ENCODE measurements at regions not wholly inside any gene's neighbourhood (a gene's known extent, or its start where the extent isn't known, plus 50 kb on each side); places are given as distances from the start of the nearest gene placed in this dataset.

DNA sequence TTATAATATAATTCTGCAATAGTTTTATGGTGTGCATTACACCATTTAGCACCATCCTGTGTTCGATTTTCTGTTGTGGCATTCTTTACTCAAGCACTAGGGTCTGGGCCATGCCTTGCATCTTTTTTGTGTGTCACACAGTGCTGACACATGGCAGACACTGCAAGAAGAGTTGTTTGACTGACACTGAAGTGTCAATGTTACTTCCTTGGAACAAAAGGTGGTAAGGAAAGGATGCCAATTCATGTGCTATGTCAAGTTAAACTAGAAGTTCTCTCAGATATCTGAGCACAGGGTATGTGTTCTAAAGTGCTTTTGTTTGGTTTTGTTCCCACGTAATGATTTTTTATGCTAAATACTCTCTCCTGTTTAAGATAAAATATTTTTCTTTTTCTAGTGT lies 102.5 kb upstream of the UNC13C start:
- no peaks in the 10 kb centered on the region for H3K36me3 ChIP-seq (replicated peaks; ENCODE audit: insufficient read depth, low read length)
- DNase-seq: no peak
- no peak overlapping the region for H3K27ac ChIP-seq (ENCODE audit: low read length)
- H3K9me3 ChIP-seq (replicated peaks; ENCODE audit: insufficient read depth, low read length): no peaks in the 10 kb centered on the region
- no peaks in the 10 kb centered on the region for H3K4me1 ChIP-seq (ENCODE audit: low read length)
- H3K9me2 ChIP-seq (replicated peaks; ENCODE audit: insufficient read depth, low read length): no peaks in the 10 kb centered on the region
- H3K4me3 ChIP-seq (ENCODE audit: low read length): no peak overlapping the region
- H3K9ac ChIP-seq (ENCODE audit: low read length): no peak overlapping the region
- H4K20me1 ChIP-seq (ENCODE audit: insufficient read depth, low read length): no peaks in the 10 kb centered on the region
- TF ChIP-seq EZH2 (optimal IDR thresholded peaks at IDR 0.05; ENCODE audit: low read depth, low read length) (no peak), EZH2phosphoT487 (IDR thresholded peaks at IDR 0.05; ENCODE audit: low read length) (no peak)
- TF ChIP-seq, protein P1, sequence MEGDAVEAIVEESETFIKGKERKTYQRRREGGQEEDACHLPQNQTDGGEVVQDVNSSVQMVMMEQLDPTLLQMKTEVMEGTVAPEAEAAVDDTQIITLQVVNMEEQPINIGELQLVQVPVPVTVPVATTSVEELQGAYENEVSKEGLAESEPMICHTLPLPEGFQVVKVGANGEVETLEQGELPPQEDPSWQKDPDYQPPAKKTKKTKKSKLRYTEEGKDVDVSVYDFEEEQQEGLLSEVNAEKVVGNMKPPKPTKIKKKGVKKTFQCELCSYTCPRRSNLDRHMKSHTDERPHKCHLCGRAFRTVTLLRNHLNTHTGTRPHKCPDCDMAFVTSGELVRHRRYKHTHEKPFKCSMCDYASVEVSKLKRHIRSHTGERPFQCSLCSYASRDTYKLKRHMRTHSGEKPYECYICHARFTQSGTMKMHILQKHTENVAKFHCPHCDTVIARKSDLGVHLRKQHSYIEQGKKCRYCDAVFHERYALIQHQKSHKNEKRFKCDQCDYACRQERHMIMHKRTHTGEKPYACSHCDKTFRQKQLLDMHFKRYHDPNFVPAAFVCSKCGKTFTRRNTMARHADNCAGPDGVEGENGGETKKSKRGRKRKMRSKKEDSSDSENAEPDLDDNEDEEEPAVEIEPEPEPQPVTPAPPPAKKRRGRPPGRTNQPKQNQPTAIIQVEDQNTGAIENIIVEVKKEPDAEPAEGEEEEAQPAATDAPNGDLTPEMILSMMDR (IDR thresholded peaks at IDR 0.05; ENCODE audit: low read length): no peak
- H3K4me2 ChIP-seq (ENCODE audit: low read depth, low read length): no peak overlapping the region
- no peaks in the 10 kb centered on the region for H3K79me2 ChIP-seq (ENCODE audit: low read length)
- no peaks in the 10 kb centered on the region for H3F3A ChIP-seq (ENCODE audit: insufficient read depth, low read length)
- no peaks in the 10 kb centered on the region for H3K27me3 ChIP-seq (replicated peaks; ENCODE audit: insufficient read depth, low read length)
- H2AFZ ChIP-seq (ENCODE audit: low read length): no peak overlapping the region

DNA sequence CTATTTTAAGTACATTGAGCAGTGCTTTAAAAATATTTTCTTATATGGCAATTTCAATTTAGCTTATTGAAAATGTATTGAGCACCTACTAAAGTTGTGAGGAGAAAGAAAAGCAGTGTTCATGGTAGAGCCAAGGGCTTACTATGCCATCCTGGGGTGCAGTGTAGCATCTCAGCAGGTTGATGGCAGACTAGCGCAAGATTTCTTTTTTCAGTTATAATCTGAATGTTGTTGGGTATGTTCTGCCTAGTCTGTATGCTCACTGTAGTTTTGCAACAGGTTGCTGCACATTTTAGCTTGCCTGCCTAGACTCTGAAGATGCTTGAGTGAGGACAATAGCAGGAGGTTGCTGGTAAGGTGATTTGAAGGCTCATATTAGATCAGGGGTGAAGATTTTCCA lies 103.1 kb upstream of the UNC13C start:
- H2AFZ ChIP-seq (ENCODE audit: low read length): no peak overlapping the region
- no peak for DNase-seq

DNA sequence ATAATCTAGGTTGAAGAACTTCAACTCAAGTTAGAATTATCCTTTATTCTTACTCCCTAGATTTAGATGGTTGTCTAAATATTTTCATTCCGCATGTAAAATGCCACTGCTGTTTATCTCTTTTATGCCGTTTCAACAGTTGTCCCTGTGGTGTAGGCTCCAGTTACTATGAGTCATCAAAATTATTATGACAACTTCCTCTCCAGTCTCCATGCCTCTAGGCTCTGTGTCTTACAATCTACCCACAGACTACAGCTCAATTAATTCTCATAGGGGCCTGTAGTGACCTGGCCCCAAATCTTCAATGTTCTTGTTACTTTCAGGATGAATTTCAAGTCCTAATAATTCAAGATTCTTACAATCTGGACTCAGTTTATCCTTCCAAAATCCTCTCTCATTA lies 105.8 kb upstream of the UNC13C start:
- H3K9me3 ChIP-seq (replicated peaks; ENCODE audit: insufficient read depth, low read length): no peaks in the 10 kb centered on the region
- H2AFZ ChIP-seq (ENCODE audit: low read length): no peak overlapping the region
- H3K9ac ChIP-seq (ENCODE audit: low read length): no peak overlapping the region
- H3K79me2 ChIP-seq (ENCODE audit: low read length): no peaks in the 10 kb centered on the region
- H3F3A ChIP-seq (ENCODE audit: insufficient read depth, low read length): no peaks in the 10 kb centered on the region
- no peak for DNase-seq
- H3K27ac ChIP-seq (ENCODE audit: low read length): no peak overlapping the region
- no peak overlapping the region for H3K4me2 ChIP-seq (ENCODE audit: low read depth, low read length)
- no peak overlapping the region for H3K4me3 ChIP-seq (ENCODE audit: low read length)
- H3K27me3 ChIP-seq (replicated peaks; ENCODE audit: insufficient read depth, low read length): no peaks in the 10 kb centered on the region
- H3K9me2 ChIP-seq (replicated peaks; ENCODE audit: insufficient read depth, low read length): no peaks in the 10 kb centered on the region
- no peaks in the 10 kb centered on the region for H4K20me1 ChIP-seq (ENCODE audit: insufficient read depth, low read length)
- H3K36me3 ChIP-seq (replicated peaks; ENCODE audit: insufficient read depth, low read length): no peaks in the 10 kb centered on the region
- TF ChIP-seq, protein P1 (IDR thresholded peaks at IDR 0.05; ENCODE audit: low read length): no peak
- no peak for TF ChIP-seq EZH2 (optimal IDR thresholded peaks at IDR 0.05; ENCODE audit: low read depth, low read length)
- no peak for TF ChIP-seq EZH2phosphoT487 (IDR thresholded peaks at IDR 0.05; ENCODE audit: low read length)
- H3K4me1 ChIP-seq (ENCODE audit: low read length): no peaks in the 10 kb centered on the region

More for the DNA sequence above, 103.1 kb upstream of the UNC13C start:
- H3K4me3 ChIP-seq (ENCODE audit: low read length): no peak overlapping the region
- no peaks in the 10 kb centered on the region for H4K20me1 ChIP-seq (ENCODE audit: insufficient read depth, low read length)
- H3K79me2 ChIP-seq (ENCODE audit: low read length): no peaks in the 10 kb centered on the region
- no peaks in the 10 kb centered on the region for H3F3A ChIP-seq (ENCODE audit: insufficient read depth, low read length)
- TF ChIP-seq, protein P1 (IDR thresholded peaks at IDR 0.05; ENCODE audit: low read length): no peak
- TF ChIP-seq EZH2phosphoT487 (IDR thresholded peaks at IDR 0.05; ENCODE audit: low read length): no peak
- no peak for TF ChIP-seq EZH2 (optimal IDR thresholded peaks at IDR 0.05; ENCODE audit: low read depth, low read length)
- H3K9me2 ChIP-seq (replicated peaks; ENCODE audit: insufficient read depth, low read length): no peaks in the 10 kb centered on the region
- H3K9ac ChIP-seq (ENCODE audit: low read length): no peak overlapping the region
- no peak overlapping the region for H3K4me2 ChIP-seq (ENCODE audit: low read depth, low read length)
- no peaks in the 10 kb centered on the region for H3K27me3 ChIP-seq (replicated peaks; ENCODE audit: insufficient read depth, low read length)
- no peaks in the 10 kb centered on the region for H3K9me3 ChIP-seq (replicated peaks; ENCODE audit: insufficient read depth, low read length)
- no peaks in the 10 kb centered on the region for H3K4me1 ChIP-seq (ENCODE audit: low read length)
- H3K27ac ChIP-seq (ENCODE audit: low read length): no peak overlapping the region
- H3K36me3 ChIP-seq (replicated peaks; ENCODE audit: insufficient read depth, low read length): no peaks in the 10 kb centered on the region

Measured in MM.1S (cell line).